ENCODE measurements at regions not wholly inside any gene's neighbourhood (a gene's known extent, or its start where the extent isn't known, plus 50 kb on each side); places are given as distances from the start of the nearest gene placed in this dataset.
A peak's percentile ranks its signal among the peaks of the same experiment; 100 is the strongest.

- no peak for DNase-seq (ENCODE audit: low spot score)
Measured at GRCh38 chr13:91134803-91135184, 212.7 kb upstream of the MIR17HG start.

- DNase-seq (ENCODE audit: low spot score) = no peak
Measured at GRCh38 chr13:91135376-91135775, 212.1 kb upstream of the MIR17HG start.

- DNase-seq (ENCODE audit: low spot score) = no peak
Measured at GRCh38 chr13:91135968-91136367, 211.5 kb upstream of the MIR17HG start.

GRCh38 chr13:91136806-91137205, 210.7 kb upstream of the MIR17HG start:
- DNase-seq (ENCODE audit: low spot score) = no peak

GRCh38 chr13:91139232-91139631, 208.3 kb upstream of the MIR17HG start:
- no peak for DNase-seq (ENCODE audit: low spot score)

- no peak for DNase-seq (ENCODE audit: low spot score)
Measured at GRCh38 chr13:91141543-91142061, 205.9 kb upstream of the MIR17HG start.

- no peak for DNase-seq (ENCODE audit: low spot score)
Measured at GRCh38 chr13:91142572-91142971, 204.9 kb upstream of the MIR17HG start.

- peak; percentile 7 for DNase-seq (ENCODE audit: low spot score)
Measured at GRCh38 chr13:91144054-91144453, 203.4 kb upstream of the MIR17HG start.

- DNase-seq (ENCODE audit: low spot score) = no peak
Measured at GRCh38 chr13:91144486-91144885, 203.0 kb upstream of the MIR17HG start.

- no peak for DNase-seq (ENCODE audit: low spot score)
Measured at GRCh38 chr13:91145571-91146205, 201.8 kb upstream of the MIR17HG start.

- DNase-seq (ENCODE audit: low spot score) = no peak
Measured at GRCh38 chr13:91146601-91147000, 200.9 kb upstream of the MIR17HG start.

GRCh38 chr13:91148098-91148497, 199.4 kb upstream of the MIR17HG start:
- DNase-seq (ENCODE audit: low spot score) = no peak

GRCh38 chr13:91151921-91152320, 195.6 kb upstream of the MIR17HG start:
- DNase-seq (ENCODE audit: low spot score) = no peak

- no peak for DNase-seq (ENCODE audit: low spot score)
Measured at GRCh38 chr13:91153372-91153771, 194.1 kb upstream of the MIR17HG start.

- DNase-seq (ENCODE audit: low spot score) = no peak
Measured at GRCh38 chr13:91154558-91155353, 192.7 kb upstream of the MIR17HG start.

GRCh38 chr13:91155512-91156114, 191.9 kb upstream of the MIR17HG start:
- no peak for DNase-seq (ENCODE audit: low spot score)

GRCh38 chr13:91157273-91158016, 190.0 kb upstream of the MIR17HG start:
- no peak for DNase-seq (ENCODE audit: low spot score)

- no peak for DNase-seq (ENCODE audit: low spot score)
Measured at GRCh38 chr13:91158017-91158395, 189.5 kb upstream of the MIR17HG start.

- no peak for DNase-seq (ENCODE audit: low spot score)
Measured at GRCh38 chr13:91162180-91162579, 185.3 kb upstream of the MIR17HG start.

- DNase-seq (ENCODE audit: low spot score) = no peak
Measured at GRCh38 chr13:91162589-91162988, 184.9 kb upstream of the MIR17HG start.

GRCh38 chr13:91165758-91166157, 181.7 kb upstream of the MIR17HG start:
- DNase-seq (ENCODE audit: low spot score) = no peak
